Astrocyte (in vitro differentiated cells and primary cell): ENCODE measurements at regions not wholly inside any gene's neighbourhood (a gene's known extent, or its start where the extent isn't known, plus 50 kb on each side); places are given as distances from the start of the nearest gene placed in this dataset.

Experiments used
- DNase-seq: peaks from one replicate; pipeline ENCODE4 v3.0.0-alpha.2; 2010; ENCODE audit warnings: low read depth
- FAIRE-seq: peaks from 2 replicates; lab custom pipeline; 2011; peaks lifted over from hg19 to GRCh38; lab: Jason Lieb, UNC
- H2AFZ ChIP-seq: 2 replicates; pipeline ENCODE4 v1.6.0; 2012; ENCODE audit warnings: low read depth, low read length, inconsistent platforms
- H3K27ac ChIP-seq: 2 replicates; pipeline ENCODE4 v1.5.1; 2011; ENCODE audit warnings: low read depth, low read length, inconsistent platforms
- H3K27me3 ChIP-seq: 2 replicates; pipeline ENCODE4 v1.6.0; 2011; ENCODE audit warnings: low read length, inconsistent platforms; ENCODE audit not compliant: insufficient read depth
- H3K36me3 ChIP-seq: 2 replicates; pipeline ENCODE4 v1.5.1; 2011; ENCODE audit warnings: low read length, inconsistent platforms; ENCODE audit not compliant: insufficient read depth
- H3K4me1 ChIP-seq: 2 replicates; pipeline ENCODE4 v1.5.1; 2011; ENCODE audit warnings: low read length, inconsistent platforms; ENCODE audit not compliant: insufficient read depth
- H3K4me2 ChIP-seq: 2 replicates; pipeline ENCODE4 v1.6.0; 2012; ENCODE audit warnings: low read length, inconsistent platforms
- H3K4me3 ChIP-seq: 2 replicates; pipeline ENCODE4 v1.5.1; 2011; ENCODE audit warnings: low read depth, mild to moderate bottlenecking, low read length, inconsistent platforms; ENCODE audit not compliant: insufficient read depth
- H3K79me2 ChIP-seq: 2 replicates; pipeline ENCODE4 v1.6.0; 2012; ENCODE audit warnings: mild to moderate bottlenecking, low read length, inconsistent platforms; ENCODE audit not compliant: insufficient read depth
- H3K9ac ChIP-seq: 2 replicates; pipeline ENCODE4 v1.6.0; 2012; ENCODE audit warnings: mild to moderate bottlenecking, low read length, inconsistent platforms
- H3K9me3 ChIP-seq: 2 replicates; pipeline ENCODE4 v1.5.1; 2012; ENCODE audit warnings: low read depth, mild to moderate bottlenecking, low read length, inconsistent platforms; ENCODE audit not compliant: insufficient read depth
- H4K20me1 ChIP-seq: 2 replicates; pipeline ENCODE4 v1.6.0; 2012; ENCODE audit warnings: low read length, inconsistent platforms; ENCODE audit not compliant: insufficient read depth
- H3K27ac Mint-ChIP-seq: one replicate; pipeline ENCODE4 v1.8.0; 2021; ENCODE audit warnings: mild to moderate bottlenecking, mixed read lengths; ENCODE audit not compliant: unreplicated experiment
- H3K27me3 Mint-ChIP-seq: one replicate; pipeline ENCODE4 v1.8.0; 2021; ENCODE audit warnings: low read depth, mixed read lengths; ENCODE audit not compliant: unreplicated experiment
- H3K36me3 Mint-ChIP-seq: one replicate; pipeline ENCODE4 v1.8.0; 2021; ENCODE audit warnings: low read depth, mixed read lengths; ENCODE audit not compliant: unreplicated experiment
- H3K4me1 Mint-ChIP-seq: one replicate; pipeline ENCODE4 v1.8.0; 2021; ENCODE audit warnings: low read depth, mixed read lengths; ENCODE audit not compliant: unreplicated experiment
- H3K4me3 Mint-ChIP-seq: one replicate; pipeline ENCODE4 v1.8.0; 2021; ENCODE audit warnings: mild to moderate bottlenecking, moderate library complexity, mixed read lengths; ENCODE audit not compliant: unreplicated experiment
- H3K9me3 Mint-ChIP-seq: one replicate; pipeline ENCODE4 v1.8.0; 2021; ENCODE audit warnings: mild to moderate bottlenecking, mixed read lengths; ENCODE audit not compliant: unreplicated experiment
- EZH2 ChIP-seq: IDR thresholded peaks from 2 replicates; pipeline ENCODE4 v1.6.1; 2012; ENCODE audit warnings: mild to moderate bottlenecking, low read length, inconsistent platforms; ENCODE audit not compliant: insufficient read depth
- TF ChIP-seq, protein P1 (sequence below): IDR thresholded peaks from 2 replicates; pipeline ENCODE4 v1.5.1; 2011; ENCODE audit warnings: low read depth, mild to moderate bottlenecking, inconsistent platforms, low read length, moderate library complexity; ENCODE audit not compliant: insufficient read depth

DNA sequence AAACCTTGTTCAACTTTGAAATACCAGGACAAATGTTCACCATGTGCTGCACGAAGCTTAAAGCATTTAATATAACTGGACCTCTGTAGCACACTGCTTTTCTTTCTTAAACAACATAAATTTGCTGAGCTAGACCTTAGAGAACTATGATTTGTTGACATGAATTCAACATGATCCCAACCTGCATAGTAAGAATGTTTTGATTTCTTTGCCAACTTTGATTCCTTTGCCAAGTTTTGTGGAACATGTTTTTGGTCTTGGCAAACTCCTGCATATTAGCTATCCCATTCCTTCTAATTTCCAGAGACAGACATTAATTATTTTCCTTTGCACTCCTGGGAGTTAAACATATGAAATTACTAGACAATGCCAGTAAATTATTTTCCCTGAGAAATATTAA is 197.2 kb upstream of the RBMS3 start:
- Histone ChIP-seq H3K36me3 (no peaks in the 10 kb centered on the region), H3K4me3 (no peak overlapping the region), H3K79me2 (no peaks in the 10 kb centered on the region), H3K27ac (no peak overlapping the region), H2AFZ (no peak overlapping the region), H3K9ac (no peak overlapping the region), H3K4me1 (no peaks in the 10 kb centered on the region), H4K20me1 (no peaks in the 10 kb centered on the region), H3K9me3 (no peaks in the 10 kb centered on the region), H3K27me3 (no peaks in the 10 kb centered on the region), H3K4me2 (no peak overlapping the region)
- Mint-ChIP-seq H3K36me3 (no peaks in the 10 kb centered on the region), H3K27ac (no peak overlapping the region), H3K9me3 (no peaks in the 10 kb centered on the region), H3K27me3 (no peaks in the 10 kb centered on the region), H3K4me1 (no peaks in the 10 kb centered on the region), H3K4me3 (no peak overlapping the region)
- peak; percentile 3 for DNase-seq
- FAIRE-seq = no peak
- TF ChIP-seq, protein P1, sequence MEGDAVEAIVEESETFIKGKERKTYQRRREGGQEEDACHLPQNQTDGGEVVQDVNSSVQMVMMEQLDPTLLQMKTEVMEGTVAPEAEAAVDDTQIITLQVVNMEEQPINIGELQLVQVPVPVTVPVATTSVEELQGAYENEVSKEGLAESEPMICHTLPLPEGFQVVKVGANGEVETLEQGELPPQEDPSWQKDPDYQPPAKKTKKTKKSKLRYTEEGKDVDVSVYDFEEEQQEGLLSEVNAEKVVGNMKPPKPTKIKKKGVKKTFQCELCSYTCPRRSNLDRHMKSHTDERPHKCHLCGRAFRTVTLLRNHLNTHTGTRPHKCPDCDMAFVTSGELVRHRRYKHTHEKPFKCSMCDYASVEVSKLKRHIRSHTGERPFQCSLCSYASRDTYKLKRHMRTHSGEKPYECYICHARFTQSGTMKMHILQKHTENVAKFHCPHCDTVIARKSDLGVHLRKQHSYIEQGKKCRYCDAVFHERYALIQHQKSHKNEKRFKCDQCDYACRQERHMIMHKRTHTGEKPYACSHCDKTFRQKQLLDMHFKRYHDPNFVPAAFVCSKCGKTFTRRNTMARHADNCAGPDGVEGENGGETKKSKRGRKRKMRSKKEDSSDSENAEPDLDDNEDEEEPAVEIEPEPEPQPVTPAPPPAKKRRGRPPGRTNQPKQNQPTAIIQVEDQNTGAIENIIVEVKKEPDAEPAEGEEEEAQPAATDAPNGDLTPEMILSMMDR = no peak
- TF ChIP-seq EZH2 = no peak

DNA sequence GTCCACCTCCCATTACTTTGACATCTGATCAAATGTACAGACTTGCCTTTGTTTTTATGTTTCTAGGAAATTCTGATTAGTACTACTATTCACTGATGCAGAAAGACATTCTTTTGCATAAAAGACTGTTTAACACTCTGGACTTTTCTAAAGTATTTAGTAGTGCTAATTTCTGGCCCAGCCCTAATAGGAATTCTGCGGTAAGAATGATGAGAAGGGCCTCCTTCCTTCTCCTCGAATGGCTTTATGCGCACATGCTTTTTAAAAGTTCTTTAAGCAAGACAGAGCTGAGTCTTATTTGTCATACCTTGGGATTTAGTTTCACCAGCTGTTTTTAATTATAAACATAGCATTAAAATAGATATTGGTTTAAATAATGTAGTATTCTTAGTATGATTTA is 192.3 kb upstream of the RBMS3 start:
- no peak overlapping the region for H3K4me3 ChIP-seq
- no peaks in the 10 kb centered on the region for H3K27me3 Mint-ChIP-seq
- DNase-seq (no peak), FAIRE-seq (no peak)
- TF ChIP-seq, protein P1 = no peak
- TF ChIP-seq EZH2 = no peak
- no peaks in the 10 kb centered on the region for H3K4me1 ChIP-seq
- H3K27ac Mint-ChIP-seq = no peak overlapping the region
- no peak overlapping the region for H3K4me3 Mint-ChIP-seq
- H3K4me2 ChIP-seq = no peak overlapping the region
- no peaks in the 10 kb centered on the region for H3K79me2 ChIP-seq
- H3K9ac ChIP-seq = no peak overlapping the region
- H3K27ac ChIP-seq = no peak overlapping the region
- peaks cover 4% of the 10 kb centered on the region for H3K9me3 ChIP-seq
- H3K9me3 Mint-ChIP-seq = peaks cover 4% of the 10 kb centered on the region
- no peaks in the 10 kb centered on the region for H3K4me1 Mint-ChIP-seq
- H4K20me1 ChIP-seq = no peaks in the 10 kb centered on the region
- H3K36me3 ChIP-seq = no peaks in the 10 kb centered on the region
- H2AFZ ChIP-seq = no peak overlapping the region
- H3K27me3 ChIP-seq = no peaks in the 10 kb centered on the region
- H3K36me3 Mint-ChIP-seq = no peaks in the 10 kb centered on the region

DNA sequence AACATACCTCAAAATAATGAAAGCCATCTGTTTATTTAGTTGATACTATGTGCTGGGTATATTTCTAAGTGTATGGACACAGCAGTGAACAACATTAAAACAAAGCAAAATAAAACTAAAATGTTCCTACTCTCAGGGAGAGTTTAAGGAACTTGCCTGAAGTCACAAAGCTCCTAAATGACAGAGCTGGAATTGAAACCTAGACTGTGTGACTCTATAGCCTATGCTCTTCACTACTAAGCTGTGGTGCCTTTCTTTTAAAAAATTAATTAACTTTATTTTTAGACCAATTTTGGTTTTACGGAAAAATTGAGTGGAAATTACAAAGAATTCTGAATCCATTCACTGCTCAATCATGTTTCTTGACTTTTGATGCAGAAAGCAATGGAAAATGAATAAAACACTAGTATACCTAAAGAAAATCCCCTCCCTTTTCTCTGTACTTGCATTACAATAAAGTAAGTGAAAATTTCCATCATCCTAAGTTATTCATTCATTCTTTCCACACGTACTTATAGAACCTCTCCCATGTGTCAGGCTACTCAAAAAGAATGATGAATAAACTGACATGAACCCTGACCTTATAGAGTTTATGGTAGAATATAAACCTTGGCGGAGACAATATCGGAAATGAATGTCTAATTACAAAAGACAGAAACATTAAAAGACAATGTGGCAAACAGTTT is 189.8 kb upstream of the RBMS3 start:
- DNase-seq (no peak), FAIRE-seq (no peak)
- H3K9me3 ChIP-seq = peaks cover 4% of the 10 kb centered on the region
- H3K4me1 ChIP-seq = no peaks in the 10 kb centered on the region
- no peak overlapping the region for H3K27ac ChIP-seq
- no peak overlapping the region for H3K9ac ChIP-seq
- TF ChIP-seq, protein P1 = no peak
- no peak for TF ChIP-seq EZH2
- H3K4me3 Mint-ChIP-seq = no peak overlapping the region
- H2AFZ ChIP-seq = no peak overlapping the region
- peaks cover 6% of the 10 kb centered on the region for H3K9me3 Mint-ChIP-seq
- H4K20me1 ChIP-seq = no peaks in the 10 kb centered on the region
- H3K4me3 ChIP-seq = no peak overlapping the region
- H3K79me2 ChIP-seq = no peaks in the 10 kb centered on the region
- H3K36me3 ChIP-seq = no peaks in the 10 kb centered on the region
- H3K27ac Mint-ChIP-seq = no peak overlapping the region
- H3K27me3 ChIP-seq = no peaks in the 10 kb centered on the region
- no peaks in the 10 kb centered on the region for H3K4me1 Mint-ChIP-seq
- H3K36me3 Mint-ChIP-seq = no peaks in the 10 kb centered on the region
- no peak overlapping the region for H3K4me2 ChIP-seq
- H3K27me3 Mint-ChIP-seq = no peaks in the 10 kb centered on the region
